ENCODE measurements at regions not wholly inside any gene's neighbourhood (a gene's known extent, or its start where the extent isn't known, plus 50 kb on each side); places are given as distances from the start of the nearest gene placed in this dataset.
A peak's percentile ranks its signal among the peaks of the same experiment; 100 is the strongest.

GRCh38 chr4:12729384-12729783 lies 754.8 kb downstream of the RAB28 start:
- no peak overlapping the region for H3K27ac ChIP-seq
- CTCF ChIA-PET, result interaction anchor here (0.6 kb wide), 1 partner anchor 27 kb away, joined by 4 read pairs; no protein-coding TSS in a partner anchor
- no peaks in the 10 kb centered on the region for H3K9me3 ChIP-seq (ENCODE audit: insufficient read depth, low read depth)

GRCh38 chr4:12724510-12724909 lies 759.6 kb downstream of the RAB28 start:
- ChIA-PET CTCF (no interaction called here), POLR2A (ENCODE audit: unreplicated experiment) (no interaction called here)
- Histone ChIP-seq H3K36me3 (ENCODE audit: low read depth) (no peaks in the 10 kb centered on the region), H3K4me2 (no peak overlapping the region), H3K9me3 (ENCODE audit: insufficient read depth, low read depth) (no peaks in the 10 kb centered on the region), H3K4me1 (replicated peaks; ENCODE audit: insufficient read depth) (no peaks in the 10 kb centered on the region), H3K4me3 (no peak overlapping the region), H2AFZ (no peak overlapping the region), H4K20me1 (ENCODE audit: insufficient read depth) (no peaks in the 10 kb centered on the region), H3K27me3 (ENCODE audit: insufficient read depth, low read depth) (no peaks in the 10 kb centered on the region), H3K27ac (no peak overlapping the region), H3K9me2 (ENCODE audit: insufficient read depth) (no peaks in the 10 kb centered on the region), H3F3A (ENCODE audit: insufficient read depth, low read depth) (no peaks in the 10 kb centered on the region), H3K79me2 (ENCODE audit: low read depth) (no peaks in the 10 kb centered on the region)
- peak; percentile 63 for TF ChIP-seq CTCF (conservative IDR thresholded peaks at IDR 0.05)
- TF ChIP-seq EZH2 (IDR thresholded peaks at IDR 0.05; ENCODE audit: low read depth), result no peak
- intact Hi-C loops (cut with micrococcal nuclease; ENCODE audit: unreplicated experiment), result loop anchor here (10.0 kb wide), 1 partner anchor 500 kb away; no protein-coding TSS in a partner anchor
- DNase-seq, result no peak
- no TSS peak for BruUV-seq (replicated peaks)

More at GRCh38 chr4:12729384-12729783, 754.8 kb downstream of the RAB28 start:
- Histone ChIP-seq H3K79me2 (ENCODE audit: low read depth) (no peaks in the 10 kb centered on the region), H3K9me2 (ENCODE audit: insufficient read depth) (no peaks in the 10 kb centered on the region), H3K27me3 (ENCODE audit: insufficient read depth, low read depth) (no peaks in the 10 kb centered on the region), H2AFZ (no peak overlapping the region), H3K4me2 (no peak overlapping the region), H3K36me3 (ENCODE audit: low read depth) (no peaks in the 10 kb centered on the region), H4K20me1 (ENCODE audit: insufficient read depth) (no peaks in the 10 kb centered on the region), H3K4me3 (no peak overlapping the region), H3K4me1 (replicated peaks; ENCODE audit: insufficient read depth) (no peaks in the 10 kb centered on the region), H3F3A (ENCODE audit: insufficient read depth, low read depth) (no peaks in the 10 kb centered on the region)
- TF ChIP-seq CTCF (conservative IDR thresholded peaks at IDR 0.05) (peak; percentile 65), EZH2 (IDR thresholded peaks at IDR 0.05; ENCODE audit: low read depth) (no peak)
- intact Hi-C loops (cut with micrococcal nuclease; ENCODE audit: unreplicated experiment), result loop anchor here (5.0 to 10.0 kb wide), 2 partner anchors 495 to 923 kb away; no protein-coding TSS in a partner anchor
- no peak for DNase-seq
- no TSS peak for BruUV-seq (replicated peaks)
- POLR2A ChIA-PET (ENCODE audit: unreplicated experiment), result no interaction called here

- intact Hi-C loops (cut with micrococcal nuclease; ENCODE audit: unreplicated experiment), result loop anchor here (10.0 kb wide), 1 partner anchor 501 kb away; no protein-coding TSS in a partner anchor
- no peak for DNase-seq
- Histone ChIP-seq H4K20me1 (ENCODE audit: insufficient read depth) (no peaks in the 10 kb centered on the region), H3K4me1 (replicated peaks; ENCODE audit: insufficient read depth) (no peaks in the 10 kb centered on the region), H3K4me3 (no peak overlapping the region), H3K36me3 (ENCODE audit: low read depth) (no peaks in the 10 kb centered on the region), H3K4me2 (no peak overlapping the region), H2AFZ (no peak overlapping the region), H3K9me3 (ENCODE audit: insufficient read depth, low read depth) (no peaks in the 10 kb centered on the region), H3F3A (ENCODE audit: insufficient read depth, low read depth) (no peaks in the 10 kb centered on the region), H3K27me3 (ENCODE audit: insufficient read depth, low read depth) (no peaks in the 10 kb centered on the region), H3K79me2 (ENCODE audit: low read depth) (no peaks in the 10 kb centered on the region), H3K9me2 (ENCODE audit: insufficient read depth) (no peaks in the 10 kb centered on the region), H3K27ac (no peak overlapping the region)
- CTCF ChIA-PET, result no interaction called here
- POLR2A ChIA-PET (ENCODE audit: unreplicated experiment), result no interaction called here
- BruUV-seq (replicated peaks), result no TSS peak
- TF ChIP-seq CTCF (conservative IDR thresholded peaks at IDR 0.05) (no peak), EZH2 (IDR thresholded peaks at IDR 0.05; ENCODE audit: low read depth) (no peak)
Observed at GRCh38 chr4:12723849-12724447, 760.2 kb downstream of the RAB28 start.

Measured in PC-9 (cell line).